GM18498 (cell line): ENCODE measurements at regions not wholly inside any gene's neighbourhood (a gene's known extent, or its start where the extent isn't known, plus 50 kb on each side); places are given as distances from the start of the nearest gene placed in this dataset.

Source experiments
- ATAC-seq: cut with Tn5 transposase; IDR thresholded peaks from one replicate; pipeline ENCODE4 v1.9.1; 2021; ENCODE audit warnings: mild to moderate bottlenecking, moderate library complexity; ENCODE audit not compliant: unreplicated experiment

DNA sequence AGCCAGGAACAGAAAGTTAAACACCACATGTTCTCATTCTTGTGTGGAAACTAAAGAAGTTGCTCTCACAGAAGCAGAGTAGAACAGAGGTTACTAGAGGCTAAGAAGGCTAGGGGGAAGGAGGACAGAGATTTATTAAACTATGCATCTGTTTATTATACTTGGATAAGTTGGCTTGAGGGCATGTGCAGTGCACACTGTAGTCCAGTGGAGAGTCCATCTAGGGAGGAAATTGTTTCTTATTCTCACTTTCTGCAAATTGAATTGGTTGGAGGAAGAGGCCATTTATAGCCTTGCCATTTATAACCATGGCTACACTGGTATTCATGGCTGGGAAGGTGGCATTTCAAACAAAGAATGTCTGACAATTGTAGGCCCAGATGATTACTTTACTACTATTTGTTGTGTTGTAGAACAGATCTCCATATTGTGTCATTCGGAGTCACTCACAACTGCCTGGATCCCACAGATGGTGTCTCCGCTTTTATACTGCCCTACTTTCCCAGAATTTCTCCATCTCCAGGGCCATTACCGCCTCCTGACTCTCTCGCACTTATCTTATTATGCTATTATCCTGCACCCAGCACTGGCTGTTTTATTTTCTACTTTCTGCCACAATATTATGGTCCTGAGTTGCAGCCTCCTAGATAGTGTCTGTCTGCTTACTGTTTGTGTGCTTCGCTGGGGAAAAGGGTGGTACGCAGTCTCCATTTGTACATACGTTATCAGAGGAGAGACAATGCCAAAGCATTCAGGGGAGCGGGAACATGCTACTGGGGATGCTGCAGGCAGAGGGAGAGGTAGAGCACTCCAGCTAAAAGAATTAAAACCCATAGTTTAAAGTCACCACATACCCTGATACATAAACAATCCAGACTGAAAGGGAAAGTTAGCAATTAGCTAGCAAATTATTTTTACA lies 169.3 kb upstream of the BLID start:
- ATAC-seq, result no peak

DNA sequence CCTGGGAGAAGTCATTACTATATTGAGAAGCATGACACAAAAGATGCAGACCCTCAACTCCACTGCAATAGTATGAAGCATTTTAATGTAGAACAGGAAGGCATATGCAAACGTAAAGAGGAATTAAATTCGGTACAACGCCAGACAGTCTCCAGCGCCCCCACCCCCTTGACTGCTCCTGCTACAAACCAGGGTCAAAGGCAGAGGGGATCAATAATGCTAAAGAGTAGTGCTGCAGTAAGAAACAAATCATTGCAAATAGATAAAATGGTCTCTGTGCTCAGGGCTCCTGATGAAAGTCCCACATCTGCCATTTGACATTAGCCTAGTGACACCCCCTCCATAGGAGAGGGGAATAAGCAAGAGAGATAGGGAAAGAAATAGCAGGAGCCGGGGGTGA lies 164.9 kb upstream of the BLID start:
- no peak for ATAC-seq

DNA sequence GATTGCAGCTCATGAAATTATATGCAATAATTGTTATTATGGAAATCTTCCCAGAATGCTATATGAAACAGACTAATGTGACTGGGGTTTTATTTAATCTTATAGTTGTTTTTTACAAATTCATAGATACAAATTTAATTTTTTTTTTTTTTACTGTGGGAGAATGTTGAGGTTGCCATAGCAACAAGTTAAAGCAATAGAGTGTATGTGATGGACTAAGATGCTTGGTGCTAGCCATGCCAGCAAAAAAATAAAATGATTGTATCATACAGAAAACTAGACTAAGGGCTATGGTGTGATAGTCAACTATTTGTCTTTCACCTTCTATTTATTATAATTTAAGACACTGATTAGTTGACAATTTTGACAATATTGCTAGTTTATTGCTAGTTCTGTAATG lies 163.2 kb upstream of the BLID start:
- ATAC-seq, result no peak

DNA sequence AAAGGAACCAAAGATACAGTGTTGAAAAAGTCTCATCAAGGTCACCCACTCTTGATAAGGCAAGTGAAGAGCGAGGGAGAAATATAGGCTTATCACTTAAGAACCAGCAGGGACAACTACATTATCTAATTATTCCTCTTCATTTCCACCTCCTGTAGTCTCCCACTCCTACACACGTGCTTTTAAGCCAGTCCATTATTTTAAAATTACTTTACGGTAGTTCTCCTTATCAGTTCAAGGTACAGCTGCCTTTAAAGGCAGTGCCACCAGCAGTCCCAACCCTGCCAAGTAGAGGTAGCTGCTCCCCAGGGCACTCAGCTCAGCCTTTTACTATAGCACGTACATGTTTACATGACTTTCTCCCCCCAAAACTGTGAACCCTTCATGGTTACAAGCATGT lies 161.5 kb upstream of the BLID start:
- no peak for ATAC-seq

DNA sequence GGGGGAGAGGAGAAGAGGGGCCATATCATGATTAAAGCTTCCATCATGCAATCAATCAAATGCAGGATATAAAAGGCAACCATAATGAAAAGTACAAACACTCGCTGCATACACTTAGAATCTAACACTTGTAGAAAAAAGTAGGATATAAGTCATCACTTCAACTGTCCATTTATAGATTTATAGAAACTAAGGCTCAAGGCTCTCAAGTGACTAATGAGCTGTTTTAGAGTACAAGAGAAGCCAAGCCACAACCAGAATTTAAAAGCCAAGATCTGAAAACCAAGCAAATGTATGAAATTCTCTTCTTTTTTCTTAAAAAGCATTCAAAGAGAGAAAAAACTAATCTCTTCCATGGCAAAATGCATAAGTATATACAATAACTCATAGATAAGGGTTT lies 160.2 kb upstream of the BLID start:
- ATAC-seq, result no peak

- ATAC-seq, result no peak
Observed at GRCh38 chr11:122275508-122275907, 159.5 kb upstream of the BLID start.

DNA sequence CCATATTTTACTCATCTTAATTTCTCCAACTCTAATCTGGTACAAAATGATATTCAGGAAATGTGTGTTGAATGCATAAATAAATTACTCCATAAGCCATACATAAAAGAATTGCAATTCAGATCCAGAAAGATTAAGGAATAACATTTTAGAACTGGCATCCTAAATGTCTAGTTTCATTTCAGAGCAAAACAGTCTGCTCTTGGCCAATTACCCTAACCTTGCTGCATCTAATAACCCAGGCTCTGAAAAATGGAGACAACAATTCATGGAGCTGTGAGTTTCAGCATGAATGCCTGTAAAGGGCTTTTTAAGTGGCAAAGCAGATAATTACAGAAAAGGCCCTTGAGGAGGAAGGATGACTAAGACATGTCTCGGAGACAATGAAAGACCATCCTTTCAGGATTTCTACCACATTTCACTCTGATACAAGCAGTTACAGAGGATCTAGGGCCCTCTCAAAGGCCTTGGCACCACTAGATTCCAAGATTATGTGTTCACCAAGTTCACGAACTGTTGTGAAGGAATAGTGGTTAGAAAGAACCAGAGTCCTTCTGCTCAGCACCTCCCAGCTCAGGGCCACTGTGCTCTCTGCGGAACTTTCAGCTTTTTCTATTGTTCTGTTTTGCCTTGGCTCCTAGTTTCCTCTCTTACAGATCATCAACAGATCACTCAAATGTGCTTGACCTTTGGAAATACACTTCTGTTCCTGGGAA lies 157.6 kb upstream of the BLID start:
- no peak for ATAC-seq

- no peak for ATAC-seq
Observed at GRCh38 chr11:122271745-122272144, 155.7 kb upstream of the BLID start.

GRCh38 chr11:122271137-122271536 lies 155.1 kb upstream of the BLID start:
- no peak for ATAC-seq

- ATAC-seq, result no peak
Observed at GRCh38 chr11:122270535-122270934, 154.5 kb upstream of the BLID start.

DNA sequence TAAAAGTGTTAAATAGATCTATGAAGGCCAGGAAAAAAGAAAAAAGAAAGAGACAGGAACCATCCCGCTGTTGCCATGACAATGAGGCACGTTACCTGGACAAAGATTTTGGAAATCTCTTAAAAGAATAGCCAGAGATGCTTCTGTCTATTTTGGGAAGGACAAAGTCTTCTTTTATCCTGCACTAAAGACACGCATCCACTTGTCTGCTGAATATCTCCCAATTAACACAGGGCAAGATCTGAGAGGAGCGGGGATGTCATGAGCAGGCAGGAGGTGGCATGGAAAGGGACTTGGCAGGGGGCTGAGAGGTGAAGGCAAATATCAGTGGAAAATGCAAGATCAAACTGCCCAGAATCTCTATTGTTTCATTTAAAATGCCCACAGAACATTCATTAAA lies 153.8 kb upstream of the BLID start:
- ATAC-seq, result no peak

DNA sequence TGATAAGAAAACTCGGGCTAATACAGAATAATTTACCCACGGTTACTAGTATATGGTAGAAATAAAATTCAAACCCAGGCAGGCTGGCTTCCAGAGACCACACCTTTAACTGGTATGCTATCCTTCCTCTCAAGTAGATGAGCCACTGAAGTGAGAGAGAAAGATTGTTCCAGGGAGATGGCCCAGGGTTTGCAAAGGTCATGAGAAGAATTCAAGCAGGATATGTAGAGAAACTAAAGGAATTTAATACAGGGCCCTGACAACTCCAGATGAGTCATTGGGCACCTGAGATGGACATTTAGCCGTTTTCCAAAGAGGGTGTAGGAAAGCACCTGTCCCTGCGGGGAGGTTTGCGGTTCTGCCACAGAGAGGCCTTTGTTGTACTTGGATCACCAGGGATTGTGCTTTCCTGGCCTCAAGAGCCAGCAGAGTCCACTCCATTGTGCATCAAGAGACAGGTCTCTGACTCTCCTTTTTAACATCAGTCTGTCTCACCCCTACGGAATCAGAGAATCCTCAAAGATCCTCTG lies 152.7 kb upstream of the BLID start:
- ATAC-seq, result no peak

DNA sequence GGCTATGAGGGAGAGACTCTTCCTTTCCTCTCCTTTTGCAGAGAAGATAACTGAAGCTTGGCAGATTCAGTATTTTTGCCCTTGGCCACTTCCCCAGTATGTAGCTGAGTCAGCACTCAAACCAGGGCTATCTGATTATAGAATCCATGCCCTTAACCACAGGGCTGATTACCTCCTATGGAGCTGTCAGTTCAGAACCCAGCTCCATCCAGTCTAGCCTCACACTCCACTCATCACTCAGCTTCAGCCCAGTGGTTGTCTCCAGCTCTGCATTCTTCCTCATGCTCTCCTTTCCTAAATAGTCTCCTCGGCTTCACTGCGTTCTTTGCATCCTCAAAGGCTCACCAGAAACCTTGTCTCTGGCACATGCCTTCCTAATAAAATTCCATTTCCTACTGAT lies 151.6 kb upstream of the BLID start:
- ATAC-seq, result no peak

DNA sequence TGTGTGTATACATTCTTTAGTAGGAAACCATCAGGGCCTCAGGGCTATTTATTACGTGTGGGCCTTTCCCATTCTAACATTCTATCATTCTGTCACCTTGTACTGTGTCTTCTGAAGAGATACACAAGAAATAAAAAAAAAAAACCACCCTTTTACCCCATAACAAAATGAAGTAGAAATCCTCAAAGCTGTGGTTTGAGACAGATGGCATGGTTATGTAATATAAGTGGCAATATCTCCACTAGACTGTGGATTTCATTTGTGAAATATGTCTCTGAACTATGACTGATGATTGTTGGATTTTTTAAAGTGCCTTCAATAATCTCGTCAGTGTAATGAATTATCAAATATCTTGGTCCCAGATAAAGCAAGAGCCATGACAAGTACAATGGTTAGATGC lies 150.0 kb upstream of the BLID start:
- no peak for ATAC-seq

DNA sequence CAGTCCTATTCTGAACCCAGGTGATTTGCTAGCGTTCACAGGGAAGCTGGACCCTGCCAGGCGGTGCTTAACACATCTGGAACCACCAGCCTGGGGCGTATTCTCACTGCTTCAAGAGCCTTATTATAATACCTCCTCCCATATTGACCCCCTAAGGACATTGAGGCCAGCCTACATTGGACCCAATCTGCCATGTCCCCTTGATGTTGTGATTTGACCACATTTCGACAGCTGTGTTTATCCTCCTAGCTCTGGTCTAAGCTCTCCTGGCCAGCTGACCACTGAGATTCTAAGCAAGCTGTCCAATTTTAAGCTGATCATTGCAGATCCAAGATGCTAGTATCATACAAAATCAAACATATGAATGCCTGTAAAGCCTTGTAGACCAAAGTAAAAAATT lies 148.1 kb upstream of the BLID start:
- ATAC-seq, result no peak

GRCh38 chr11:122261546-122261945 lies 145.5 kb upstream of the BLID start:
- no peak for ATAC-seq

- no peak for ATAC-seq
Observed at GRCh38 chr11:122259195-122259821, 143.3 kb upstream of the BLID start.

DNA sequence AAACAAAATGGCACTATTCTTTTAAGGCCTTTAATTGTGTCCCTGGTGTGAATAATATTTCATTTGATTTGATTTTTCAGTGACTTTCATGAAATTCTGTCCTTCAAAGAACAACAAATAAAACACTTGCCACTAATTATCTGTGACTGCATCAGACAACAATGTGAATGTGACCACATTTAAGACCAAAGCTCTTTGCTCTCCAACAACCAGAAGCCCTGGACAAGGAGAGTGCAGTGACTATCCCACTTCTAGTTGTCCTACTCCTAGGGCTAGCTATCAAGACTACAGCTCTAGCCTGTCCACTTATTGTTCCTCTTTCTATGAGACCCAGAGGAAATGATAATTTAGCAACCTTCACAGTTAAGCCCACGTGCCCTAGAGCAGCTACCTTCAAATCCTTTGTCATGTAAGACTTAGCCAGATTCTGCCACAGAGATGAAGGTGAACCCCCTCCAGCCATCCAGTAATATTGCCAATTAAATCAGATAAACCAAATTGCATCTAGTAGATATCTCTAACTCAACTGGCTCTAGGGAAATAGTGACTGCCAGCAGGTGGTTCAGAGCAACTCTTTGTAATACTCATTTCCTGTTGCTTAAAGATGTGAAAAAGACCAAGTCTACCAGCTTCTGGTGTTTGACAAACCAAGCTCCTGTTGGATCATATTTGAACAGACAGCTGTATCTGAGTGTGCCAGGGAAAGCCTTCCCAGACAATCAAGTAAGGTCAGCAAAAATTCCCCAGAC lies 142.6 kb upstream of the BLID start:
- no peak for ATAC-seq

DNA sequence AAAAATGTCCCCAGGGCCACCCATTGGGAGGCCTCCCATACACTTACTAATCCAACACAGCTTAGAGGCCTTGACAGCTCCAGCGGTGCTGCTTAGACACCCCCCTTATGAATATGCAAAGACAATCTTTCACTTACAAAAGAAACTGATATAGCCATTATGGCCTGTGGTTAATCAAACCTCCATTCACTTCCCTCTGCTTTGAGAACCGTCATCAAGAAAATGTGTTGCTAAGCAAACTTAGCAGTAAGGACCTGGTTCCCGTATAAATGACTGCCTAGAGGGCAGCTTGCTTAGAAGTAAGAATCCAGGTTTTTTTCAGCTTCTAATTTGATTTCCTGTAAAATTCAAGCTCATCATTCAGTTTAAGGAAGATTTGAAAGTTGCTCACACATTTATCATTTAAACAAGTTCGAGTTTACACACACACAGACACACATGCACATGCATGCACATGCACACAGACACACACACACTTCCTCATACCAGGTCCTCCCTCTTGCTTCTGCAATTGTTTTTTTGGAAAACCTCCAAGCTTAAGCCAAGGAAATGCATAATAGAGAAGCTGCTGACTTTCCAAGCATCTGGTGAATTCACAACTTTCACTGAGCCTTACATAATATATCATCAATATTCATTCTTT lies 137.7 kb upstream of the BLID start:
- no peak for ATAC-seq

DNA sequence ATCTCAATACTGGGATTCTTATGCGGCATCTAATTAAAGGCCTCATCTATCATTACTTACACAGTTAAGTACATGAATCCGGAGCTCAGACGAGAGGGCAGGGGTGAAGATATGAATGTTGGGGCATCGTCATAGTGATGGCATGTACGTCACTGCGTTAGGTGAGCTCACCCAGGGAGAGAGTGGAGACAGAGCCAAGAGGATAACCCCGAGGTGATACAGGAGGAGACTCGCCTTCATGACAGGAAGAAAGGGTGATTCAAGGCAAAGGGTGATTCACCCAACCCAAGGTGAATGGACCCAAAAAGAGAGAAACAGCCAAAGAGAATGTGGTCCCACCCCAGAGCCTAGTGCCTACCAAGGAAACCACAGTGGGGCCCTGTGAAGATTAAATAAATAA lies 132.9 kb upstream of the BLID start:
- ATAC-seq, result no peak
